Endothelial cell of umbilical vein (primary cell): ENCODE measurements at regions not wholly inside any gene's neighbourhood (a gene's known extent, or its start where the extent isn't known, plus 50 kb on each side); places are given as distances from the start of the nearest gene placed in this dataset.

Experiments
- BruUV-seq: library from RNA; stranded (reverse); fragments of 400-500 nt; replicated peaks from 2 replicates; lab custom pipeline; 2021; lab: Mats Ljungman, UMichigan
- CTCF ChIA-PET: fragments of 300-600, 350-600 bp; sonication (Branson Sonifier 250); formaldehyde crosslinking; loops from one replicate; lab custom pipeline; 2021; ENCODE audit warnings: antibody characterized with exemption, inconsistent platforms; lab: Charles Lee
- POLR2A ChIA-PET: fragments of 300-600, 350-600 bp; sonication (Branson Sonifier 250); formaldehyde crosslinking; loops from one replicate; lab custom pipeline; 2021; ENCODE audit warnings: antibody characterized with exemption, inconsistent platforms; lab: Charles Lee
- DNase-seq: peaks from one replicate; pipeline ENCODE4 v3.0.0-alpha.2; 2011; ENCODE audit warnings: low read depth, low spot score
- FAIRE-seq: peaks from 2 replicates; lab custom pipeline; 2011; peaks lifted over from hg19 to GRCh38; lab: Jason Lieb, UNC
- H2AFZ ChIP-seq: 2 replicates; pipeline ENCODE4 v1.6.0; 2012; ENCODE audit warnings: low read depth, low read length, control low read depth, inconsistent platforms
- H3K27ac ChIP-seq: 2 replicates; pipeline ENCODE4 v1.5.1; 2011; ENCODE audit warnings: low read depth, mild to moderate bottlenecking, control low read depth, low read length, moderate library complexity; ENCODE audit not compliant: insufficient read depth
- H3K27me3 ChIP-seq, 2 experiments: 2 replicates each; pipeline versions ENCODE4 v1.6.0 to v1.6.1; 2011; ENCODE audit warnings: low read length in 2 of 2, mixed read lengths in 1 of 2; ENCODE audit not compliant: control insufficient read depth in 2 of 2, insufficient read depth in 2 of 2
- H3K36me3 ChIP-seq, 2 experiments: 2 replicates in 1 of 2; 3 replicates in 1 of 2; pipeline ENCODE4 v1.5.1; 2011; ENCODE audit warnings: low read length in 2 of 2, mild to moderate bottlenecking in 1 of 2, moderate library complexity in 1 of 2; ENCODE audit not compliant: control insufficient read depth in 2 of 2, insufficient read depth in 2 of 2; ENCODE audit errors: extremely low read depth in 1 of 2
- H3K4me1 ChIP-seq: 3 replicates; pipeline ENCODE4 v1.5.1; 2011; ENCODE audit warnings: mild to moderate bottlenecking, low read length; ENCODE audit not compliant: control insufficient read depth, insufficient read depth; ENCODE audit errors: extremely low read depth
- H3K4me2 ChIP-seq: 2 replicates; pipeline ENCODE4 v1.6.1; 2011; ENCODE audit warnings: low read length, control low read depth, mixed read lengths; ENCODE audit not compliant: insufficient read depth
- H3K4me3 ChIP-seq, 3 experiments: fragments of 200-600 bp in 1 of 3; sonication (generic), shearing (Covaris generic) in 1 of 3; replicated peaks in 1 of 3; 2 replicates each; pipeline ENCODE4 v1.5.1; 2011 to 2016; ENCODE audit warnings: control low read depth in 3 of 3, low read length in 3 of 3, mild to moderate bottlenecking in 2 of 3, inconsistent platforms in 1 of 3, low read depth in 1 of 3, moderate library complexity in 1 of 3; ENCODE audit not compliant: insufficient read depth in 1 of 3
- H3K79me2 ChIP-seq: 2 replicates; pipeline ENCODE4 v1.6.0; 2012; ENCODE audit warnings: low read length, inconsistent platforms; ENCODE audit not compliant: control insufficient read depth, insufficient read depth
- H3K9ac ChIP-seq: replicated peaks from 2 replicates; pipeline ENCODE3; 2011; ENCODE audit warnings: low read length, control low read depth; ENCODE audit not compliant: insufficient read depth; ENCODE audit errors: extremely low read depth
- H3K9me1 ChIP-seq: replicated peaks from 3 replicates; pipeline ENCODE4 v1.6.0; 2011; ENCODE audit warnings: mild to moderate bottlenecking, low read length; ENCODE audit not compliant: control insufficient read depth, insufficient read depth; ENCODE audit errors: extremely low read depth
- H3K9me3 ChIP-seq: replicated peaks from 2 replicates; pipeline ENCODE4 v1.5.1; 2012; ENCODE audit warnings: low read length, inconsistent platforms; ENCODE audit not compliant: control insufficient read depth, insufficient read depth
- H4K20me1 ChIP-seq: replicated peaks from 2 replicates; pipeline ENCODE3; 2011; ENCODE audit warnings: mild to moderate bottlenecking, low read length; ENCODE audit not compliant: control insufficient read depth, insufficient read depth; ENCODE audit errors: extremely low read depth
- CTCF ChIP-seq, 2 donors: IDR thresholded peaks; 1 replicate in 1 of 2; 2 replicates in 1 of 2; pipeline ENCODE4 v1.5.1; 2011; ENCODE audit warnings: low read length in 2 of 2, mild to moderate bottlenecking in 2 of 2, moderate library complexity in 2 of 2, control low read depth in 1 of 2, inconsistent platforms in 1 of 2, low read depth in 1 of 2; ENCODE audit not compliant: insufficient read depth in 1 of 2; ENCODE audit errors: extremely low read depth in 1 of 2
- FOS ChIP-seq: IDR thresholded peaks from 2 replicates; pipeline ENCODE4 v1.6.1; 2011; ENCODE audit warnings: mild to moderate bottlenecking, low read length, moderate library complexity, borderline replicate concordance; ENCODE audit not compliant: insufficient read depth
- GATA2 ChIP-seq: IDR thresholded peaks from 2 replicates; pipeline ENCODE4 v1.7.0; 2011; ENCODE audit warnings: low read depth, mild to moderate bottlenecking, moderate library complexity, mixed read lengths, low read length; ENCODE audit not compliant: insufficient read length, insufficient read depth
- dilution Hi-C: fragments of 300-500 bp; cut with MboI; formaldehyde crosslinking; loops from one replicate; pipeline ENCODE4 v1.15.0; 2019; ENCODE audit warnings: low sequenced_read_pairs; ENCODE audit not compliant: extremely low pct_ligation_motif_present
- intact Hi-C: fragments of 100-400 bp; cut with micrococcal nuclease; formaldehyde crosslinking; loops from one replicate; pipeline ENCODE4 v1.10.0; 2022

GRCh38 chr2:172672114-172672513 lies 63.5 kb upstream of the RAPGEF4 start:
- intact Hi-C loops: no loop called here

More at GRCh38 chr2:172672114-172672513, 63.5 kb upstream of the RAPGEF4 start:
- FAIRE-seq (peak; percentile 35), DNase-seq (peak; percentile 64)
- H3K4me2 ChIP-seq: peak overlapping the region; percentile 8
- peak; percentile 60 for TF ChIP-seq FOS
- TF ChIP-seq CTCF (IDR thresholded peaks at IDR 0.05; ENCODE audit: extremely low read depth in 1 of 2, insufficient read depth in 1 of 2, low read depth in 1 of 2, low read length in 2 of 2): no peak
- TF ChIP-seq GATA2: no peak
- H4K20me1 ChIP-seq: no peaks in the 10 kb centered on the region
- peak overlapping the region; percentile 7 for H2AFZ ChIP-seq
- CTCF ChIA-PET: interaction anchor here (1.0 to 4.6 kb wide), 3 partner anchors 25 to 77 kb away, joined by 3 to 75 read pairs (median 7); no protein-coding TSS in a partner anchor
- H3K36me3 ChIP-seq: no peaks in the 10 kb centered on the region
- no peak overlapping the region for H3K4me3 ChIP-seq
- H3K79me2 ChIP-seq: no peaks in the 10 kb centered on the region
- no peaks in the 10 kb centered on the region for H3K9me3 ChIP-seq
- H3K4me1 ChIP-seq: peaks cover 17% of the 10 kb centered on the region
- peak overlapping the region; percentile 21 for H3K27ac ChIP-seq
- no peak overlapping the region for H3K9ac ChIP-seq
- H3K9me1 ChIP-seq: no peaks in the 10 kb centered on the region
- BruUV-seq: no TSS peak
- dilution Hi-C loops: no loop called here
- no peaks in the 10 kb centered on the region for H3K27me3 ChIP-seq
- POLR2A ChIA-PET: no interaction called here
